Activated T-cell treated with anti-CD3 and anti-CD28 coated beads for 48 hours (primary cell): ENCODE measurements at regions not wholly inside any gene's neighbourhood (a gene's known extent, or its start where the extent isn't known, plus 50 kb on each side); places are given as distances from the start of the nearest gene placed in this dataset.

Source experiments
- DNase-seq: peaks from one replicate; pipeline ENCODE4 v3.0.0-alpha.2; 2020; ENCODE audit warnings: low read depth

DNA sequence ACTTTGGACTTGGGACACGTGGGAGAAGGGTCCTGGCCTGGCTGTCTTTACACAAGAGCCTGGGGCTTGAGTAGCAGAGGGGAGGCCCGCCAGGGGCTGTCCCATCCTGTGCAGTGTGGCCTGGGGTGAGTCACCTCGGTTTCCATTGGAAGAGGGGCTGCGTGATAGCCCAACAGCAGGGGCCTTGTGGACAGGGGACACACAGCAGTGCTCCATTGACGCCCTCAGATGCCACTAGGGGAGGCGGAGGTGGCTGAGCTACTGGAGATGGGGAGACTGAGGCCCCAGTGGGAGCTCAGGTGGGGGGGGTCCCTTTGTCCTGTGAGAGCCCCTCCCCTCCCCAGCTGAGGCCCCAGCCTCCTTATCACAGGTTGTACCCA lies 50.0 kb upstream of the RNU6ATAC start:
- DNase-seq, result no peak

DNA sequence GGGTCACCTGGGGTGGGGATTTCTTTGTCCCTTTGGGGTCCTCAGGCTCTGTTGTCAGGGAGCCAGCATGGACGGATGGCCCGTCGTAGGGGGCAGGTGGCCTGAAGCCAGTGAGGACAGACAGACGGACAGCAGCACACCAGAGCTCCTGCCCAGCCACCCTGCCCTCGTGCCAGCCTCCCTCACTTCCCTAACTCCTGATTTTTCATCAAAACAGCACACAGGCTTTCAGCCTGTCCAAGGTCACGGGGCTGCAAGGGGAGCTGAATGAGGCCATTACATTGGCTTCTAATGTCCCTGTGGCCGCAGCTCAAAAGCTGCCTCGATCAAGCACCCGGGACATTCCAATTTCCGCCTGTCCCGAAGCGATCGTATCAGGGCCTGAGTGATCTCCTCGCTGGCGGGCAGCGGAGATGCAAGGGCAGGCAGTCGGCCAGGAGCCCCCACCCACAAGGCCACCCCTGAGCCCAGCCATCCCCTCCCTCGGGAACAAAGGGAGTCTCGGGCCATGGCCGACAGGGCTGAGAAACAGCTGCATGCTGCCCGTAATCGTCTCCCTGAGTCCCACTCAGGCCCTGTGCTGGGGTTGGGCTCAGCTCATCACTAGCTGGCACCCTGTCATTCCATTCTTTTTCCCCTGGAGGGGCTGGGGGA lies 50.5 kb upstream of the RNU6ATAC start:
- no peak for DNase-seq

DNA sequence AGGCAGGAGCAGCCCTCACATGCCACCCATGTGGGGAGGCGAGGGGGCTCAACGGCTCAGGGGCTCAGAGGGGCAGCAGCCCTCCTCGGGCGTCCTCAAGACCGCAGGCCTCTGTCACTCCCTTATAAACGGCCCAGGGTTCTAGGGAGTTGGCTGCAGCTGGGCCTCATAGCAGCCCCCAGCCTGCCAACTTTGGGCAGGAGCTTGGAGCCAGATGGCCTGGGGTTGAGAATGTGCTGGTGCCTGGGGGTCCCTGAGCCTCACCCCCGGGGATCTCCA lies 51.0 kb upstream of the RNU6ATAC start:
- DNase-seq, result no peak

DNA sequence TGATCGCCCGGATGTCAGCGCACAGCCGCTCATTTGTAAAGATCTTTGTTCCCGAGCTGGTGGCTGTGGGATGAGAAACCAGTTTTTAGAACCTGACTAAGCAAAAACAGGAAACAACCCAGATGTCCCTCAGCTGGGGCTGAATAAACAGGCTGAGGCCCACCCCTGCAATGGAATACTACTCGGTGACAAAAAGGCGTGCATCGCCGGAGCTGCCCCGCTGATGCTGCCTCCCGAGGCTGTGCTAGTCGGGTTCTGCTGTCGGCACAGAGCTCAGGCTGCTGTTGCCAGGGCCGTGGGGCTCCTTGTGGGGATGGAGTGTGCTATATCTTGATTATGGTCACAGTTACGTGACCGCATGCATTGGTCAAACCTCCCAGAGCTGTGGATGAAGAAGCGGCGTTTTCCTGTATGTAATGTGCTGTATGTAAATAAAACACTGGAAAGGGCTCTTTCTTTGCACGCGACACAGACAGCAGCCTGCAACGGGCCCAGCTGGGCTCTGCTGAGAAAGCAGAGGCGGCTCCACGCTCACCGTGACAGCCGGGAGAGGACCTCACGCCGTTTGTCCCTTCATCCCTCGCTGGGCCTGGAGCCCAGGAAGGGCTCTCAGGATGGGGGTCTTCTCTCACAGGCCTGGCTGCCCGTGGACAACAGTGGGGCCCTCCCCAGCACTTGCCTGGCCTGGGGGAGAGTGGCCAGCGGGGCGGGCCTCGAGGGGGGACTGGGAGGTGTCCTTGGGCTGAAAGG lies 51.5 kb upstream of the RNU6ATAC start:
- no peak for DNase-seq

DNA sequence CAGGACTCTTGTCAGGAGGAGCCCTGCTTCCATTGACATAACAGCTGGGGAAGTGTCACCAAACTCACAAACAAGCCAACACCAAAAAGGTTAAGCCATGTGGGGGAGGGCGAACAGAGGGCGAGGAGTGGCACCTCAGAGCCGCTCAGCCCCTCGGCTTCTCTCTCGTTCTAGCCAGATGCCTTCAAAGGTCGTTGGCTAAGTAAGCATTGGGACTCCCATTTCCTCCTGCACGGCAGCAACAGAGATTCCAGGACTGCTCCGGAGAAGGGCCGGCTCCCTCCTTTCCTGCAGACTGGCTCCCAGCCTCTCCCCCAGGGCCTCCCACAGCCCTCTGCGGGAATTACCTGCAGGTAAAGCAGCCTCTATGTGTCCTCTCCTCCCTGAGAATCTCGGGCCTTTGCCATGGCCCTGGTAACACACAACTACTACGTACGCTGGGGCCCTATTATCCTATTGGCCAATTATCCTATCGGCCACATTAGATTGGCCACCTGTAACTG lies 52.1 kb upstream of the RNU6ATAC start:
- no peak for DNase-seq

DNA sequence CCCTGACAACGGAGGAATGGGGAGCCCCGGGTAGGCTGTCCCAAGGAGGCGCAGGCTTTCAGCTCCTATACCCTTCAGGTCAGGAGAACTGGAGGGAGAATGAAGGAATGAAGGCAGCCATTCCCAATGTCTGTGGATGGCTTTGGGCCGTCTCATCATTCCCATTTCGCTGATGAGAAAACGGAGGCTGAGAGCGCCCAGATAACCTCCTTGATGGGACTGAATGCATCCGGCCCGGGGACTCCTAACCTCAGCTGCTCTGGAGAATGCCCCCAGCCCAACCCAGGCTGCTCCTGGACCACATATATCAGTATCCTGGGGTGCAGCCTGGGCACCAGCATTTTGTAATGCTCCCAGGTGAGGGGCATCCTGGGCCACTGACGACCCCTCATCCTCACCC lies 52.6 kb upstream of the RNU6ATAC start:
- no peak for DNase-seq

DNA sequence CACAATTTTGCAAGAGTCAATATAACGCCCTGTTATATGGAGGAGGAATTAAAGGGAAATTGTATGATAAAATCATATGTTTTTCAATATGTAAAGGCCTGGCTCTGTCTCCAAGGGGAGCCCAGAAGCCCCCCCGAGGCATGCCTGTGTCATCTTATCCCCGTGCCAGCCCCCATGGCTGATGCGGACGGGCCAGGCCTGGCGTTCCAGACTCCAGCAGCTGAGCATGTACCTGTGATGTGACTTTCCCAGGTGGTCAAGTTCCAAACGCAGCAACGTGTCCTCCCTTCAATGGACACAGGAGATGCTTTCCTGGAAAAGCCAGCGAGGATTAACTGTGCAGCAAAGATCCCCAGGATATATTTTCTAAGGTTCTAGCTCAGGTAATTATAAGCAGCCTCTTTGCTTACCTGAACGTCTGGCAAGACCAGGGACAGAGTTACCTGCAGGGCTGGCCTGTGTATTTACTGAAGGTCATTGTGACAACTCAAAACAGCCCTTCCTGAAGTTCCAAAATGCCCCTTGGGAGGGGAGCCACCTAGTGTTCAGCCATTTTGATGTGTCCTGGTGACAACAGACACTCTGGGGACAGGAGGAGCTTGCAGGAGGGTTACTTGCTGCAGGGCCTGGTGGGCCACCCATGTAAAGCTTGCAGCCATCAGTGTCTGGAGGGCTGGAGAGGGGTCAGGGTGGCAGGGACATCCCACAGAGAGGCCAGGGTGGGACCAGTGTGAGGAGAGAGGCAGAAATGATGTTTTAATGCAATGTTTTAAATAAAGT lies 53.3 kb upstream of the RNU6ATAC start:
- no peak for DNase-seq

DNA sequence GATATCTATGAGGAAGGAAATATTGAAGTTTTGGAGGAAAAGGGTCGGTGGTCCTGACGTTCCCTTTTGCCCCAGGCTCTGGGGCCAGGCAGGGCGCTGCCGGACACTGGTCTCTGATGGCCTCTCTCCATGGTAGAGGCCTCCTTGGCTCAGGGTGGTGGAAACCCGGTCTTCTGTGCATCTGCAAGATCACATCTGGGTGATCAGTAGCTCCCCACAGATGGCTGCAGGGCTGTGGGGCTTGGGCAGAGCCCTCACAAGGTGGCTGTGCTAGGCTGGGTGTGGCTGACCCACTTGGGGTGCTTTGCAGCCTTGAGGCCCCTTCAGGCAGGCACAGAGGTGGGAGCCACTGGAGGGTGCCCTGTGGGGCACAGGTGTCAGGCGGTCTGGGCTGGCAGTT lies 53.9 kb upstream of the RNU6ATAC start:
- DNase-seq, result no peak

DNA sequence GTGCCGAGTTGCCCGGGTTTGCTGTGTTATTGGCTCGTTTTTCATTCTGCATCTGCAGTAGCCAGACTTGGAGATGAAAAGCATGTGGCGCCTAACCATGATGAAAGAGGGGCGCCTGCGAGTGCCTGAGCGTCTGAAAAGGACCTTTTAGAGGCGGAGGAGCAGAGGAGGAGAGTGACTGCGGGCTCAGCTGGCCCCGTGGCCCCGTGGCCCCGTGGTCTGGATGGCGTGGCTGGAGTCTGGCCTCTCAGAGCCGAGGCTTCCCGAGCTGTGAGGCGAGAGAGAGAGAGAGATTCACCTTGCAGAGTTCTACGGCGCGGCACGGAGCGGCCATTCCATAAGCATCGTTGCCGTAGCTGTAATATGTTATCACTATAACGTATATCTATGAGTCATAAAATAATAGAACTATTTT lies 55.3 kb upstream of the RNU6ATAC start:
- DNase-seq, result no peak

DNA sequence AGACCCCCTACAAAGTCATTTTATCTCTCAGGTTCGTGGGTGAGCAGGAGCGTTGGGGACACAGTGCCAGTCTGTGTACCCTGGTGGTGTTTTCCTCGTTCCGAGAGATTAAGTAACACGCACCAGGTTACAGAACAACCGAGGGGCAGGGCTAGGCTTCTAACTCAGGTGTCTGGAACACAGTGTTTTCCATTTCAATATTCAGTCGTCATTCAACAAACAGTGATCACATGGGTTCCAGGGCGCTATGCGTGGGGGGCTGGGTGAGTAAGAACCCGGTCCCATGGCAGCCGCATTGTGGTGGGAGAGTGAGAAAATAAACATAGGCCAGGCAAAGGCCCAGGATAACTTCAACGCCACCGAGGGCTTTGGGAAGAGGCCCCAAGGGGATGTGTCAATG lies 55.9 kb upstream of the RNU6ATAC start:
- DNase-seq, result no peak

DNA sequence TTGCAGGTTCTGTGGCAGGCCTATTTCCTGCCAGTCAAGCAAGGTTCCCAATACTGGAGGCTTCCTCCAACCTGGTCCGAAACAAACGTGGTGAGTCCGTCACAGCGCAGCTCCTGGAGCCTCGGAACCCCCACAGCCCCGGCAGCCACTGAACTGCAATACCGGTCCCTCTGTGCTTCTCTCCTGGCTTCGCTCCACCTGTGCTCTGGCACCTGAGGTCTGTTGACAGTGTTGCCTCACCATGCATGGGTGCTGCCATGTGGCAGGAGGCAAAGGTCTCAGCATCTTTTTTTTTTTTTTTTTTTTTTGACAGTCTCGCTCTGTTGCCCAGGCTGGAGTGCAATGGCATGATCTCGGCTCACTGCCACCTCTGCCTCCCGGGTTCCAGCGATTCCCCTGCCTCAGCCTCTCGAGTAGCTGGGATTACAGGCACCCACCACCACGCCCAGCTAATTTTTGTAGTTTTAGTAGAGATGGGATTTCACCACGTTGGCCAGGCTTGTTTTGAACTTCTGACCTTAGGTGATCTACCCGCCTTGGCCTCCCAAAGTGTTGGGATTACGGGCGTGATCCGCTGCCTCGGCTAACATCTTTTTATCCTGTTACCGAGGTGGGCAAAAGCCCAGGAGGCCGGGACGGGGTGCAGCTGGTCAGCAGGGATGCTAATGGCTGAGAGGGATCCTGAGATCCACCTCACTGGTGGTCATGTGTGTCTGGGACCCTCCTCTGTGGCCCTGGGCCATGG lies 57.1 kb upstream of the RNU6ATAC start:
- DNase-seq, result no peak

DNA sequence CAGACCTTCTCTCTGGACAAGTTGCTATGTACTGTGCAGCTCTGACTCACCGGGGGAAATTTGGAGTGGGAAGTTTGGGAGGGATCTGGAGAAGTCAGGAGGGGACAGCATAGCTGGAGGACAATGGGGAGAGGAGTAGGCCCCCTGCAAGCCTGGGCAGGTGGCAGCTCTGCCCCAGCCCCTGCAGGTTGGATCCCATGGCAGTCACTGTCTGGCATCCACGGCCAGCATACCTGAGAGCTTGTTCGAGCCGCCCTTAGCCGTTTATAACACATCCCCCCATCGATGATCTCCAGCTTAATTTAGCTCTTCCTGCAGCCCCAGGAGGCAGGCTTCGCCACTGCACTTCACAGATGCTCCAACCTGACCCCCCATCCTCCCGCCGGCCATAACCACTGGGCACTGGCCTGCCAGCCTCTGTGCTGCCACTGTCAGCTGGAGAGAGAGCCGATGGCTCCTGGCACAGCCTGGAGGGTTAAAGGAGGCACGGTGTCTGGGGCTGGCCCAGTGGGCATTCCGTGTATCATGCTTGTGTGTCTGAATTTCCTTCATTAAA lies 57.7 kb upstream of the RNU6ATAC start:
- no peak for DNase-seq

DNA sequence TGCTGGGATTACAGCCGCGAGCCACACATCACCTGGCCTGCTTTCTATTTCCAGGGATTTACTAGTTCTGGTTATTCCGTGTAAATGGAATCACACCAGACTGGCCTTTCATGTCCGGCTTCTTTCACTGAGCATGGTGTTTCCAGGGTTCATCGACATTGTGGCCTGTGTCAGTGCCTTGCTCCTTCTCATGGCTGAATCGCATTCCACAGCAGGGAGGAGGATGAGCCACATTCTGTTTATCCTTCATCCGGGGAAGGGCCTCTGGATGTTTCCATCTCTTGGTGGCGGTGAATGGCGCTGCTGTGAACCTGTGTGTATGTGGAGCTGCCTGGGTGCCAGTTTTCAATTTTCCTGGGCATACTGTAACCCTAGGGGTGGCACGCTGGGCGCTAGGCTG lies 58.7 kb upstream of the RNU6ATAC start:
- DNase-seq, result no peak

DNA sequence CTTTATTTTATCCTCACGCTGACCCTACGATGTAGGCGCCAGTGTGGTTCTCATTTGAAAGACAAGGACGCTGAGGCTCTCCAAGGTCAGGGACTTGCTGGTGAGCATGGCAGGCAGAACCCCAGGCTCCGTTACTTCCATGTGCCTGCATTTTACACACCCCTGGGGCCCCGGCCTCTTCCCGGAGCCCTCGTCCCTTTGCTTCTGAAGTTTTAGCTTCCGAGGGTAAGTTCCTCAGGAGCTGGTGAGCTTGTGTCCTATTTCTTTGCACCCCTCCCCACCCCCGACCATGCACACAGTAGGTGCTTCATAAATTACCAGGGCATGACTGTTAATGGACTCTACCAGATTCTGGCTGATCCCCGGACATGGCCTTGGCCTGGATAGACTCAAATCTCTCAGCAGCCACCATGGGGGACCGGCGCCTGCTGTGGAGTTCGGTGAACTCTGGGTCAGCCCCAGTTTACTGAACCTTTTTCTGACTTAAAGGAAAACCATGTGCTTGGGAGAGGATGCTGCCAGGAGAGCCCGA lies 59.3 kb upstream of the RNU6ATAC start:
- no peak for DNase-seq

DNA sequence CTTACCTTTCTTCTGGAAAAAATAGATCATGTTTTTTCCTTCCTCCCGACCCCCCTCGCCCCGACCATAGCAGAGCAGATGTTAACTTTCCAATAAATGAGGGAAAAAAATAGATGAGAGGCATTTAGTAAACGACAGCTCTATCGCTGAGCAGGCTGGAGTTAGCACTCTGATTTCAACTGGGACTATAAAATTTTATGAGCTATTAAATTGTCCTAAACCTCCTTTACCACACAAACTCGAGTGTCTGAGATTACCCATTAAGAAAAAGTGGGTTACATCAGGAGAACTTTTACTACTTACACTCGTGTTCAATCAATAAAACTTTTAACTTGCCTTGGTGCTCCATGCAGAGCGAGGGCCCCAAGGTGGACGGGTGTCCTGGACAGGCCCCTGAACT lies 59.8 kb upstream of the RNU6ATAC start:
- no peak for DNase-seq

DNA sequence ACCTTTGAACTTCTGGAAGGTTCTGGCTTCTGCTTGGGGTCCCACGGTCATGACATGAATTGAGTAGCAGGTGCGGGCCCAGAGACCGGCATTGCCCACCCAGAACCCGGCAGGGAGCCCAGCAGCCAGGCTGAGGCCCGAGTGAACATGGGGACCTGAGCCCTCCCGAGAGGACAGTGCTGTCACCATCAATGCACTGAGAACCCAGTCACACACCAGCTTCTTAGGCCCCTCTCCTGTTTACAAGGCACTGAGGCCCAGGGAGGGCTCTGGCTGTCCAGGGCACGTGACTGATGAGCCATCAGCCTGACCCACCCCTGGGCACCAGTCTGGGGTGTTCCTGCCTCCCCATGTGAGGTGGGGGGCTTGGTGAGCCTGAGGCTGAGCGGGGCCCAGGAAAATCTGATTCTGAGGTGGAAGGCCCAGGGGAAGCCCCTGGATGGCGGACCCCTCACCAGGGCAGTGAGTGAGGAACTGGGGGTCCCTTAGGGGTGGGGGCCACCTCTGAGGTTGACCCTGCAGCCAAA lies 60.3 kb upstream of the RNU6ATAC start:
- no peak for DNase-seq

DNA sequence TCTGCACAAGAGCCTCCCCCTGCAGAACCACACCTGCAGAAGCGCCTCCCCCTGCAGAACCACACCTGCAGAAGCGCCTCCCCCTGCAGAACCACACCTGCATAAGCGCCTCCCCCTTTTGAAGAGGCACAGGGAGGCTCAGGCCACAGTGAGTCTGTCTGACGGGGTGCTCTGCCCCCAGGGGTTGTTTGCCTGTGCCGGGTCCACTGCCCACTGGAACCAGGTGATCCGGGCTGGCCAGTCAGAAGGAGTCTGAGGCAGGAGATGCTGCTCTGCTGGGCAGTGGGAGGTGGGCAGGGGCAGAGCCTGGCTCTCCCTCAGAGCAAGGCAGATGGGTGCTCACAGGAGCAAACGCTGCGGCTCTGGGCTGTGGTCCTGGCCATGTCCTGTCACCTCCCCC lies 60.8 kb upstream of the RNU6ATAC start:
- no peak for DNase-seq

DNA sequence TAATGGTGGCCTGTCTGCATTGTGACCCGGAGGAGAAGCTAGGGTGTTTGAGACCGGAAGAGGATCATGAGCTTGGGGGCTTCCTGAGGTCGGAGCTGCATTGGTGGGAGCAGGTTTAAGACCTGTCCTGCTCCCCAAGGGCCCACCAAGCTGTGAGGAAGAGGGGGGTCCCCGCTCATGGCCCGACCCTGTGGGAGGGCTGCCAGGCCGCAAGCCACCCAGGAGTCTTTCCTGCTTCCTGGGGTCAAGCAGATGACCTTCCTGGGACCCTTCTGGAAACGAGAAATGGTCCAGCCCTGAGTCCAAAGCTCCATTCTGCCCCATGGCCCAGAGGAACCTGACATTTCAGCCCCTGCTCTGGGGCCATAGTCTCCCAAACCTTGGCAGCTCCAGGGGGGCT lies 61.5 kb upstream of the RNU6ATAC start:
- no peak for DNase-seq

DNA sequence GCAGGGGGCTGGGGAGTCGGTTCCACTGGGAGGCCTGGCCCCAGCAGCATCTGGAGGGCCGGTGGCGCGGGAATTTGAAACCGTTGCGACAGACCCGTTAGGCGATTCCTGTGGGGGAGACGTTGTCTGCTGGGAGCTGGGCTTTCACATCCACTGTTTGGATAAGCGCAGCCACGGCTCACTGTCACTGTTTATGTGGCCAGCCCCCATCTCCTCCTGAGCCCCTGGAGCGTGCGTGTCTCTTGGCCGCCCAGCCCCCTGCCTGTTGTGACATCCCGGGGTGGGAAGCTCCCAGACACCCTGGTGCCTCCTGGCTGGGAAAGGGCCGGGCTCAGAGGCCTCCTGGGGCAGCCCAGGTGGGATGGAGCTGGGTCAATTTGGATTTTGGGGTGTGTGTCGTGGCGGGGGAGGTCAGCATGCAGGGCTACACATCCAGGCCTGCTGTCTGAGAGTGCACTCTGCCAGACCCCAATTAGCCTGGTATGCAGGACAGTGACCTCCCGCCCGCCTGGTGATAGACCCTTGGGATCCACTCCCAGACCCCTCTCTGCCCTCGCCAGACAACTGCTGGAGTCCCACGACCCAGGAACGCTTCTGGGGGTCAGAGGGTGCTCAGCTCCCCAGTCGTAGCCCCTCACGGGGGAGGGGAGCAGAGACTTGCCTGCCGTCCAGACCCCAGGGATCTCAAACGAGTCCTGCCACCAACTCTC lies 62.0 kb upstream of the RNU6ATAC start:
- DNase-seq, result no peak

DNA sequence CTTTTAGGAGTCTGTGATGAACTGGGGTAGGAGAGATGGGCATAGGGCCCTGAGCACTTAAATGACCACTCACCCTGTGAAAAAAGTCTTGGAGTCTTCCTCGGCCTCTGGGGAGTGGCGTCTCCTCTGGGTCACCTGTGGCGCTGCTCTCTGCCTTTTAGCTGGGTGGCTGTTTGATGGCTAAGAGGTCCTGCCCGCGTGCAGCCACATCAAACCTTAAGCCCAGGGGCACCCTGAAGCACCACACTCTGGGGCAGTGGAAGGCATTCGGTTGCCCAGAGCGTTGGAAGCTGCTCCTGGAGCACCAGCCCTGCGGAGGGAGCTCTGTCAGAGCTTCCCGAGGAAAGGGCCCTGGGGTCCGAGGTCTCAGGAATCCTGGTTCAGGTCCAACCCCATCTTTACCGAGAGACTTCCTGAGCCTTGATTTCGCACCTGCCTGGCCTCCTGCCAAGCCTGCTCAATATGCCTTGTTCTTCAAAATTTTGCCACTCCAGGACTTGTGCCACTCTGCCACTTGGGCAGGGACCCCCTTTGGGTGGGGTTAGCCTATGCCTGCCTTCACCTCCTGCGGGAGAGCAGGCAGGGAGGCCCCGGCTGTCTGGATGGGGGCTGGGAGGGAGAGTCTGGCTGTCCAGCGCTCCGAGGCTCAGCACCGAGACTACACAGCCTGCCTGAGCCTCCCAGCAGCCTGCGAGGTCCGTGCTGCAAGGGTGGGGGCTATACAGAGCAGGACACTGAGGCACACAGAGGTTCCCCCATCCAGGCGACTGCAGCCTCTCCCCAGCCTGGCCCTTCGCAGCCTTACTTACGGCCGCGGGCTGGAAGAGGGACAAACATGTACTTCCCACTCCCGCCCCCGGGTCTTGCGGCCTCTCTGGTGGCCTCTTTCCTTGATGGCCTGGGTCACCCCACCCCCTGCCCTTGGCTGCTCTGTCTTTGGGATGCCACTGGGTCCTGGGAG lies 63.4 kb upstream of the RNU6ATAC start:
- no peak for DNase-seq
